Ovary (tissue), 7 donors: ENCODE measurements at regions not wholly inside any gene's neighbourhood (a gene's known extent, or its start where the extent isn't known, plus 50 kb on each side); places are given as distances from the start of the nearest gene placed in this dataset.

Source experiments
- DNase-seq, 5 donors: peaks; one replicate each; pipeline ENCODE4 v3.0.0-alpha.2; 2019 to 2020
- H3K27ac ChIP-seq, 2 donors: fragments of 200-600 bp; one replicate each; pipeline versions ENCODE4 v1.5.1 to v1.8.0; 2019 to 2022
- H3K27me3 ChIP-seq: fragments of 200-600 bp; one replicate; pipeline ENCODE4 v1.8.0; 2022
- H3K36me3 ChIP-seq: fragments of 200-600 bp; sonication (generic); one replicate; pipeline ENCODE4 v1.5.1; 2019
- H3K4me1 ChIP-seq: one replicate; pipeline ENCODE4 v1.8.1; 2013; ENCODE audit warnings: mild to moderate bottlenecking, moderate library complexity; ENCODE audit not compliant: insufficient read depth
- H3K4me3 ChIP-seq: fragments of 200-600 bp; sonication (generic); one replicate; pipeline ENCODE4 v1.5.1; 2017
- H3K9me3 ChIP-seq, 2 donors: fragments of 200-600 bp in 1 of 2; sonication (generic) in 1 of 2; one replicate each; pipeline versions ENCODE4 v1.5.1 to v1.8.1; 2013 to 2019; ENCODE audit warnings: mild to moderate bottlenecking in 1 of 2, moderate library complexity in 1 of 2
- CTCF ChIP-seq, 3 donors: fragments of 450-650 bp in 2 of 3; fragments of 200-600 bp in 1 of 3; IDR thresholded peaks; one replicate each; pipeline versions ENCODE4 v1.5.1 to v1.8.0; 2016 to 2022; ENCODE audit warnings: antibody characterized with exemption in 3 of 3, mild to moderate bottlenecking in 1 of 3
- EP300 ChIP-seq: sonication (generic); formaldehyde crosslinking; IDR thresholded peaks from one replicate; pipeline ENCODE4 v1.6.1; 2017; ENCODE audit warnings: antibody characterized with exemption
- POLR2A ChIP-seq: fragments of 450-650 bp; IDR thresholded peaks from one replicate; pipeline ENCODE4 v1.6.1; 2017; ENCODE audit warnings: antibody characterized with exemption, mild to moderate bottlenecking, moderate library complexity
- WGBS, 3 donors: extraction: QIAGEN DNeasy Blood & Tissue Kit in 1 of 3; methylation state at CpG; one replicate each; pipeline versions ENCODE4 v1.1.5 to v1.1.7; 2013 to 2017; 5-methylcytosine and 5-hydroxymethylcytosine counted together
- intact Hi-C, 4 donors: fragments of 100-400 bp; cut with DNase I; formaldehyde crosslinking; loops; one replicate each; pipeline versions ENCODE4 v1.11.0 to v1.15.1; 2022 to 2023
- donor health status: DM: no; HTN: no; CAD: no; lungs with moderate emphysema.
- donor health status: DM: no; HTN: no; CAD: no.
- donor health status: Bipolar disorder and iron deficiency.
- donor health status: DM: no; HTN: no; CAD: no.
- donor health status: DM: yes; HTN: yes; CAD: no.

GRCh38 chr7:42740408-42740807, 171.5 kb downstream of the C7orf25 start:
- intact Hi-C loops: no loop called here
- Histone ChIP-seq H3K9me3 (peaks cover 0 to 2% of the 10 kb centered on the region in 2 donors), H3K4me1 (no peaks in the 10 kb centered on the region), H3K36me3 (no peaks in the 10 kb centered on the region), H3K27me3 (no peaks in the 10 kb centered on the region), H3K4me3 (no peak overlapping the region), H3K27ac (no peak overlapping the region)
- WGBS, 3 donors: 13 to 17% (median 14%) methylated on average over 3 of the region's 3 CpGs
- TF ChIP-seq POLR2A (no peak), EP300 (no peak), CTCF (IDR thresholded peaks at IDR 0.05) (no peak)
- DNase-seq: no peak

DNA sequence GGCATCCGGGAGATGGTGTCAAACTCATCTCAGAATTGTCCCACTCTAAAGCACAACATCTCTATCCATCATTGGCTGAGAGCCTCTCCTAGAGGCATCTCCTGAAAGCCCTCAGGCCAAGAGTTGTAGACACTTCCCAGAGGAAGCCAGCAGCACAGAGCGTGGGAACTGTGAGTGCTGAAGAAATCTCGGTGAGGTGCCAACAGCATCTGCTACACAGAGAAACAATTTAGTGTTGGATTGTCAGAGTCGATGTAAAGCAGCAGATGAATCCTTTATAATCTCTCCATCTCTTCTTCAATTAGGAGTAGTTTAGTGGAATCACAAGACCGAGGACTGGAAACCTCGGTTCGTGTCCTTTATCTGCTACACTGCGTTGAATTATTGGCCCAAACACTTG, 172.2 kb downstream of the C7orf25 start:
- intact Hi-C loops: no loop called here
- DNase-seq: peak in 1 of 5 donors; percentile 28
- Histone ChIP-seq H3K4me3 (no peak overlapping the region), H3K36me3 (no peaks in the 10 kb centered on the region), H3K27ac (no peak overlapping the region), H3K4me1 (no peaks in the 10 kb centered on the region), H3K27me3 (no peaks in the 10 kb centered on the region), H3K9me3 (peaks cover 0 to 2% of the 10 kb centered on the region in 2 donors)
- no peak for TF ChIP-seq CTCF (IDR thresholded peaks at IDR 0.05)
- TF ChIP-seq EP300: no peak
- TF ChIP-seq POLR2A: no peak
- WGBS, 3 donors: 57 to 64% (median 63%) methylated on average over 8 of the region's 8 CpGs

GRCh38 chr7:42736931-42737330, 174.9 kb downstream of the C7orf25 start:
- DNase-seq: no peak
- intact Hi-C loops: no loop called here
- Histone ChIP-seq H3K4me3 (no peak overlapping the region), H3K4me1 (no peaks in the 10 kb centered on the region), H3K9me3 (peaks cover 0 to 2% of the 10 kb centered on the region in 2 donors), H3K27me3 (no peaks in the 10 kb centered on the region), H3K36me3 (no peaks in the 10 kb centered on the region), H3K27ac (no peak overlapping the region)
- WGBS, 3 donors: 83 to 100% (median 89%) methylated on average over 1 of the region's 1 CpG
- TF ChIP-seq EP300: no peak
- TF ChIP-seq POLR2A: no peak
- no peak for TF ChIP-seq CTCF (IDR thresholded peaks at IDR 0.05)

DNA sequence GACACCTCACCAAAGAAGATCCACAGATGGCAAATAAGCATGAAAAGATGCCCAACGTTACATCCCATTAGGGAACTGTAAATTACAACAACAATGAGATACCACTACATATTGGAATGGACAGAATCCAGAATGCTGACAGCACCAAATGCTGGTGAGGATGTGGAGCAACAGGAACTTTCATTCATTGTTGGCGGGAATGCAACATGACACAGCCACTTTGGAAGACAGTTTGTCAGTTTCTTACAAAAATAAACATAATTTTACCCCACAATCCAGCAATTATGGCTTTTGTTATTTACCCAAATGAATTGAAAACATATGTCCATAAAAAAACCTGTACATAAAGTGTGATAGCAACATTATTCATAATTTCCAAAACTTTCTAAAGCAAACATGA, 176.8 kb downstream of the C7orf25 start:
- Histone ChIP-seq H3K4me1 (no peaks in the 10 kb centered on the region), H3K9me3 (peaks cover 0 to 2% of the 10 kb centered on the region in 2 donors), H3K27ac (no peak overlapping the region), H3K36me3 (no peaks in the 10 kb centered on the region), H3K27me3 (no peaks in the 10 kb centered on the region), H3K4me3 (no peak overlapping the region)
- DNase-seq: no peak
- intact Hi-C loops: no loop called here
- 73 to 76% (median 75%) methylated on average over 2 of the region's 2 CpGs for WGBS, 3 donors
- no peak for TF ChIP-seq POLR2A
- no peak for TF ChIP-seq EP300
- TF ChIP-seq CTCF (IDR thresholded peaks at IDR 0.05): no peak

- TF ChIP-seq POLR2A: no peak
- no peak for TF ChIP-seq EP300
- TF ChIP-seq CTCF (IDR thresholded peaks at IDR 0.05): no peak
- H3K4me1 ChIP-seq: no peaks in the 10 kb centered on the region
- no peak overlapping the region for H3K27ac ChIP-seq
- no peaks in the 10 kb centered on the region for H3K27me3 ChIP-seq
- no peak for DNase-seq
- no peaks in the 10 kb centered on the region for H3K36me3 ChIP-seq
- H3K4me3 ChIP-seq: no peak overlapping the region
- intact Hi-C loops: no loop called here
- 35 to 50% (median 50%) methylated on average over 2 of the region's 2 CpGs for WGBS, 3 donors
- H3K9me3 ChIP-seq: peaks cover 0 to 2% of the 10 kb centered on the region in 2 donors
Measured at GRCh38 chr7:42734568-42734967, 177.3 kb downstream of the C7orf25 start.
